ENCODE measurements at regions not wholly inside any gene's neighbourhood (a gene's known extent, or its start where the extent isn't known, plus 50 kb on each side); places are given as distances from the start of the nearest gene placed in this dataset.

GRCh38 chr3:57009802-57010201 is 50.7 kb upstream of the SPATA12 start:
- no peak for DNase-seq

GRCh38 chr3:57009367-57009766 is 51.1 kb upstream of the SPATA12 start:
- no peak for DNase-seq

GRCh38 chr3:57007521-57008460 is 52.7 kb upstream of the SPATA12 start:
- DNase-seq = no peak

GRCh38 chr3:57006949-57007419 is 53.5 kb upstream of the SPATA12 start:
- no peak for DNase-seq

- DNase-seq = no peak
Observed at GRCh38 chr3:57006179-57006657, 54.2 kb upstream of the SPATA12 start.

GRCh38 chr3:57004229-57004628 is 56.2 kb upstream of the SPATA12 start:
- DNase-seq = peak; percentile 26

- DNase-seq = no peak
Observed at GRCh38 chr3:57003676-57004075, 56.8 kb upstream of the SPATA12 start.

- DNase-seq = no peak
Observed at GRCh38 chr3:57001356-57001755, 59.1 kb upstream of the SPATA12 start.

GRCh38 chr3:57000012-57000411 is 60.5 kb upstream of the SPATA12 start:
- no peak for DNase-seq

- no peak for DNase-seq
Observed at GRCh38 chr3:56999547-56999946, 60.9 kb upstream of the SPATA12 start.

GRCh38 chr3:56998076-56998529 is 62.4 kb upstream of the SPATA12 start:
- no peak for DNase-seq

GRCh38 chr3:56997675-56998074 is 62.8 kb upstream of the SPATA12 start:
- DNase-seq = no peak

GRCh38 chr3:56997041-56997440 is 63.4 kb upstream of the SPATA12 start:
- DNase-seq = no peak

- DNase-seq = no peak
Observed at GRCh38 chr3:56994391-56994790, 66.1 kb upstream of the SPATA12 start.

- DNase-seq = no peak
Observed at GRCh38 chr3:56990641-56991015, 69.8 kb upstream of the SPATA12 start.

GRCh38 chr3:56989977-56990640 is 70.4 kb upstream of the SPATA12 start:
- no peak for DNase-seq

GRCh38 chr3:56989169-56989976 is 71.1 kb upstream of the SPATA12 start:
- no peak for DNase-seq

- peak; percentile 85 for DNase-seq
Observed at GRCh38 chr3:56988458-56989168, 71.9 kb upstream of the SPATA12 start.

GRCh38 chr3:56987238-56987895 is 73.1 kb upstream of the SPATA12 start:
- peak; percentile 18 for DNase-seq

- DNase-seq = no peak
Observed at GRCh38 chr3:56986347-56986746, 74.1 kb upstream of the SPATA12 start.

- DNase-seq = no peak
Observed at GRCh38 chr3:56985878-56986277, 74.6 kb upstream of the SPATA12 start.

- DNase-seq = no peak
Observed at GRCh38 chr3:56985460-56985859, 75.0 kb upstream of the SPATA12 start.

Measured in NCI-H82 (cell line).